Ishikawa (cell line): ENCODE measurements at regions not wholly inside any gene's neighbourhood (a gene's known extent, or its start where the extent isn't known, plus 50 kb on each side); places are given as distances from the start of the nearest gene placed in this dataset.

Source experiments
- CEBPB ChIP-seq: IDR thresholded peaks from 2 replicates; pipeline ENCODE4 v1.6.1; 2012
- CREB1 ChIP-seq: IDR thresholded peaks from 2 replicates; pipeline ENCODE4 v1.6.1; 2012; ENCODE audit warnings: low read depth
- EGR1 ChIP-seq: IDR thresholded peaks from 2 replicates; pipeline ENCODE4 v1.6.1; 2012
- EP300 ChIP-seq: IDR thresholded peaks from 2 replicates; pipeline ENCODE4 v1.6.1; 2012; ENCODE audit warnings: borderline replicate concordance
- FOXM1 ChIP-seq: IDR thresholded peaks from 2 replicates; pipeline ENCODE4 v1.6.1; 2012; ENCODE audit warnings: low read depth, borderline replicate concordance
- MAX ChIP-seq: IDR thresholded peaks from 2 replicates; pipeline ENCODE4 v1.6.1; 2012
- NFIC ChIP-seq: IDR thresholded peaks from 2 replicates; pipeline ENCODE4 v1.6.1; 2012
- RAD21 ChIP-seq: IDR thresholded peaks from 2 replicates; pipeline ENCODE4 v1.6.1; 2012; ENCODE audit warnings: low read depth
- REST ChIP-seq: IDR thresholded peaks from 2 replicates; pipeline ENCODE4 v1.6.1; 2012; ENCODE audit warnings: low read depth, mild to moderate bottlenecking
- TAF1 ChIP-seq: IDR thresholded peaks from 2 replicates; pipeline ENCODE4 v1.6.1; 2012; ENCODE audit warnings: low read depth, mild to moderate bottlenecking
- TCF12 ChIP-seq: IDR thresholded peaks from 2 replicates; pipeline ENCODE4 v1.6.1; 2012; ENCODE audit warnings: low read depth
- TEAD4 ChIP-seq: IDR thresholded peaks from 2 replicates; pipeline ENCODE4 v1.6.1; 2012
- USF1 ChIP-seq: IDR thresholded peaks from 2 replicates; pipeline ENCODE4 v1.6.1; 2012
- YY1 ChIP-seq: IDR thresholded peaks from 2 replicates; pipeline ENCODE4 v1.6.1; 2012; ENCODE audit warnings: low read depth
- ZBTB7A ChIP-seq: IDR thresholded peaks from 2 replicates; pipeline ENCODE4 v1.6.1; 2012; ENCODE audit warnings: low read depth

GRCh38 chr5:123709422-123709821, 197.4 kb downstream of the CSNK1G3 start:
- TF ChIP-seq NFIC = no peak
- no peak for TF ChIP-seq RAD21
- no peak for TF ChIP-seq EGR1
- no peak for TF ChIP-seq MAX
- no peak for TF ChIP-seq REST
- no peak for TF ChIP-seq TCF12
- no peak for TF ChIP-seq TEAD4
- TF ChIP-seq ZBTB7A = no peak
- no peak for TF ChIP-seq USF1
- no peak for TF ChIP-seq CREB1
- TF ChIP-seq FOXM1 = no peak
- TF ChIP-seq TAF1 = no peak
- no peak for TF ChIP-seq EP300
- no peak for TF ChIP-seq YY1
- no peak for TF ChIP-seq CEBPB

- no peak for TF ChIP-seq MAX
Measured at GRCh38 chr5:123708074-123708806, 196.3 kb downstream of the CSNK1G3 start.

- no peak for TF ChIP-seq NFIC
- no peak for TF ChIP-seq USF1
- TF ChIP-seq TEAD4 = no peak
- TF ChIP-seq ZBTB7A = no peak
- no peak for TF ChIP-seq REST
- no peak for TF ChIP-seq YY1
- TF ChIP-seq EP300 = no peak
- no peak for TF ChIP-seq CREB1
Measured at GRCh38 chr5:123706531-123706930, 194.6 kb downstream of the CSNK1G3 start.

- TF ChIP-seq TCF12 (no peak), FOXM1 (no peak), EP300 (no peak), REST (no peak), CEBPB (no peak), MAX (no peak), TAF1 (no peak), EGR1 (no peak), CREB1 (no peak), NFIC (no peak), RAD21 (no peak)
Measured at GRCh38 chr5:123705741-123706140, 193.8 kb downstream of the CSNK1G3 start.
